HepG2 (cell line): ENCODE measurements at regions not wholly inside any gene's neighbourhood (a gene's known extent, or its start where the extent isn't known, plus 50 kb on each side); places are given as distances from the start of the nearest gene placed in this dataset.
A peak's percentile ranks its signal among the peaks of the same experiment; 100 is the strongest.

Source experiments
- ATAC-seq: fragments of 200-7000 bp; cut with Tn5 transposase; 3 replicates; pipeline ENCODE4 v1.9.1; 2020; ENCODE audit warnings: mild to moderate bottlenecking, moderate library complexity
- BruUV-seq: library from RNA; stranded (reverse); fragments of 400-500 nt; replicated peaks from 2 replicates; lab custom pipeline; 2021; lab: Mats Ljungman, UMichigan
- CTCF ChIA-PET: fragments of 300-600 bp; formaldehyde crosslinking; extraction: SDS; loops from one replicate; lab custom pipeline; 2021; ENCODE audit warnings: low total read pairs, inconsistent platforms, low intra/inter-chr PET ratio; lab: Yijun Ruan, JAX
- POLR2A ChIA-PET: fragments of 350-600 bp; sonication (Branson Sonifier 250); formaldehyde crosslinking; loops from one replicate; lab custom pipeline; 2020; ENCODE audit warnings: antibody characterized with exemption, inconsistent platforms; lab: Yijun Ruan, JAX
- DNase-seq: peaks from one replicate; pipeline ENCODE4 v3.0.0-alpha.2; 2015; ENCODE audit warnings: low spot score
- FAIRE-seq: peaks from 3 replicates; lab custom pipeline; 2011; peaks lifted over from hg19 to GRCh38; lab: Jason Lieb, UNC
- H2AFZ ChIP-seq: one replicate; pipeline ENCODE4 v1.6.1; 2011; ENCODE audit warnings: low read length, inconsistent platforms
- H3K27ac ChIP-seq: fragments of 300-600 bp; 3 replicates; pipeline ENCODE4 v1.8.0; 2011; ENCODE audit warnings: mixed run types, mild to moderate bottlenecking, mixed read lengths, low read length, inconsistent platforms; ENCODE audit not compliant: insufficient read depth; ENCODE audit errors: extremely low read length
- H3K27me3 ChIP-seq, 2 experiments: fragments of 200-600 bp in 1 of 2; 2 replicates in 1 of 2; 3 replicates in 1 of 2; pipeline versions ENCODE4 v1.6.0 to v1.8.0; 2011; ENCODE audit warnings: low read length in 2 of 2, mild to moderate bottlenecking in 2 of 2, moderate library complexity in 2 of 2, inconsistent platforms in 1 of 2; ENCODE audit not compliant: insufficient read depth in 2 of 2, control insufficient read depth in 1 of 2
- H3K36me3 ChIP-seq, 2 experiments: fragments of 200-600 bp in 1 of 2; replicated peaks in 1 of 2; 2 replicates in 1 of 2; 3 replicates in 1 of 2; pipeline versions ENCODE4 v1.5.1 to v1.8.0; 2011; ENCODE audit warnings: low read length in 2 of 2, inconsistent platforms in 1 of 2; ENCODE audit not compliant: insufficient read depth in 2 of 2, control insufficient read depth in 1 of 2
- H3K4me1 ChIP-seq: 2 replicates; pipeline ENCODE4 v1.5.1; 2012; ENCODE audit warnings: low read length, inconsistent platforms; ENCODE audit not compliant: insufficient read depth
- H3K4me2 ChIP-seq: 2 replicates; pipeline ENCODE4 v1.6.0; 2011; ENCODE audit warnings: low read depth, low read length, inconsistent platforms
- H3K4me3 ChIP-seq, 3 experiments: fragments of 200-600 bp in 1 of 3; sonication (generic), shearing (Covaris generic) in 1 of 3; replicated peaks in 1 of 3; 2 replicates each; pipeline ENCODE4 v1.5.1; 2011 to 2016; ENCODE audit warnings: low read length in 3 of 3, inconsistent platforms in 2 of 3, low read depth in 2 of 3, mild to moderate bottlenecking in 2 of 3, control low read depth in 1 of 3, mixed read lengths in 1 of 3; ENCODE audit not compliant: insufficient read depth in 1 of 3
- H3K79me2 ChIP-seq: one replicate; pipeline ENCODE4 v1.6.1; 2011; ENCODE audit warnings: low read length, inconsistent platforms; ENCODE audit not compliant: insufficient read depth
- H3K9ac ChIP-seq: 2 replicates; pipeline ENCODE4 v1.6.0; 2011; ENCODE audit warnings: mild to moderate bottlenecking, low read depth, low read length, inconsistent platforms; ENCODE audit not compliant: insufficient read depth
- H3K9me3 ChIP-seq: 2 replicates; pipeline ENCODE4 v1.5.1; 2012; ENCODE audit warnings: mild to moderate bottlenecking, low read length
- H4K20me1 ChIP-seq: 2 replicates; pipeline ENCODE4 v1.6.0; 2011; ENCODE audit warnings: inconsistent platforms, mild to moderate bottlenecking, low read length, moderate library complexity; ENCODE audit not compliant: insufficient read depth
- HBP1 ChIP-seq: IDR thresholded peaks from 2 replicates; pipeline ENCODE4 v1.6.1; 2016; ENCODE audit warnings: low read depth, control low read depth
- MAFF ChIP-seq: IDR thresholded peaks from 2 replicates; pipeline ENCODE4 v1.6.1; 2011; ENCODE audit warnings: low read depth, low read length, improper control_type of control experiment
- MAFK ChIP-seq, 2 experiments: IDR thresholded peaks in 1 of 2; conservative IDR thresholded peaks in 1 of 2; 2 replicates each; pipeline ENCODE4 v1.6.1; 2011; ENCODE audit warnings: improper control_type of control experiment in 2 of 2, low read length in 2 of 2
- MLXIP ChIP-seq: sonication (generic); formaldehyde crosslinking; IDR thresholded peaks from 2 replicates; pipeline ENCODE4 v1.9.0; 2021; ENCODE audit warnings: missing genetic modification reagents, borderline replicate concordance
- THAP8 ChIP-seq: sonication (generic); formaldehyde crosslinking; IDR thresholded peaks from 2 replicates; pipeline ENCODE4 v1.5.1; 2020; ENCODE audit warnings: missing genetic modification reagents, mild to moderate bottlenecking, borderline replicate concordance
- ZBTB1 ChIP-seq: sonication (generic); formaldehyde crosslinking; IDR thresholded peaks from 2 replicates; pipeline ENCODE4 v1.4.0; 2020; ENCODE audit warnings: missing genetic modification reagents, borderline replicate concordance
- ZBTB39 ChIP-seq: sonication (generic); formaldehyde crosslinking; IDR thresholded peaks from 2 replicates; pipeline ENCODE4 v1.5.0; 2020; ENCODE audit warnings: missing genetic modification reagents
- ZNF207 ChIP-seq: fragments of 450-650 bp; IDR thresholded peaks from 2 replicates; pipeline ENCODE4 v1.6.1; 2016; ENCODE audit warnings: antibody characterized with exemption, borderline replicate concordance
- ZNF800 ChIP-seq: sonication (generic); formaldehyde crosslinking; IDR thresholded peaks from 2 replicates; pipeline ENCODE4 v1.4.0; 2020; ENCODE audit warnings: missing genetic modification reagents
- WGBS: methylation state at CpG from one replicate; pipeline ENCODE4 v1.1.6; 2017; ENCODE audit warnings: low lambda C conversion rate; 5-methylcytosine and 5-hydroxymethylcytosine counted together
- in situ Hi-C: cut with HindIII; loops from 2 replicates; pipeline ENCODE4 v1.10.0; 2017; ENCODE audit warnings: low pct_unique_long_range_greater_than_20kb; ENCODE audit not compliant: extremely low pct_ligation_motif_present
- intact Hi-C: fragments of 100-400 bp; cut with micrococcal nuclease; formaldehyde crosslinking; loops from one replicate; pipeline ENCODE4 v1.10.0; 2022; ENCODE audit not compliant: unreplicated experiment

- H3K4me2 ChIP-seq = no peak overlapping the region
- BruUV-seq = no TSS peak
- no peaks in the 10 kb centered on the region for H3K9me3 ChIP-seq
- no peaks in the 10 kb centered on the region for H3K27me3 ChIP-seq
- no peak overlapping the region for H3K4me3 ChIP-seq
- no peaks in the 10 kb centered on the region for H3K36me3 ChIP-seq
- ATAC-seq (no peak), FAIRE-seq (no peak), DNase-seq (no peak)
- H2AFZ ChIP-seq = no peak overlapping the region
- H3K27ac ChIP-seq = no peak overlapping the region
- H3K9ac ChIP-seq = no peak overlapping the region
- H4K20me1 ChIP-seq = no peaks in the 10 kb centered on the region
- intact Hi-C loops = no loop called here
- CTCF ChIA-PET = no interaction called here
- in situ Hi-C loops = no loop called here
- no peaks in the 10 kb centered on the region for H3K79me2 ChIP-seq
- TF ChIP-seq ZBTB39 (CRISPR knock-in tag) = no peak
- TF ChIP-seq MAFF = peak; percentile 90
- TF ChIP-seq MAFK (conservative IDR thresholded peaks at IDR 0.05 in 1 of 2, IDR thresholded peaks at IDR 0.05 in 1 of 2; ENCODE audit: low read length in 2 of 2) = peak; percentile 90 to 94
- TF ChIP-seq ZNF207 = no peak
- TF ChIP-seq, all 625 proteins: peak for 2
- no peaks in the 10 kb centered on the region for H3K4me1 ChIP-seq
- POLR2A ChIA-PET = no interaction called here
Observed at GRCh38 chr4:111303806-111304205, 680.9 kb upstream of the PITX2 start.

GRCh38 chr4:111323496-111323895, 700.6 kb upstream of the PITX2 start:
- no peaks in the 10 kb centered on the region for H3K36me3 ChIP-seq
- FAIRE-seq (no peak), ATAC-seq (no peak), DNase-seq (no peak)
- in situ Hi-C loops (no loop called here), intact Hi-C loops (no loop called here)
- no peaks in the 10 kb centered on the region for H3K4me1 ChIP-seq
- no peak overlapping the region for H3K4me3 ChIP-seq
- no peak overlapping the region for H3K9ac ChIP-seq
- 15% methylated on average over 6 of the region's 6 CpGs for WGBS
- no peak overlapping the region for H3K4me2 ChIP-seq
- no peaks in the 10 kb centered on the region for H3K79me2 ChIP-seq
- H2AFZ ChIP-seq = no peak overlapping the region
- H3K27ac ChIP-seq = no peak overlapping the region
- BruUV-seq = no TSS peak
- H3K27me3 ChIP-seq = no peaks in the 10 kb centered on the region
- CTCF ChIA-PET = no interaction called here
- no peaks in the 10 kb centered on the region for H4K20me1 ChIP-seq
- POLR2A ChIA-PET = no interaction called here
- H3K9me3 ChIP-seq = no peaks in the 10 kb centered on the region
- TF ChIP-seq ZNF800 (CRISPR knock-in tag) (no peak), THAP8 (CRISPR knock-in tag) (no peak), HBP1 (no peak), ZBTB1 (CRISPR knock-in tag) (no peak), MLXIP (no peak)
